AML-193 (cell line): ENCODE measurements at regions not wholly inside any gene's neighbourhood (a gene's known extent, or its start where the extent isn't known, plus 50 kb on each side); places are given as distances from the start of the nearest gene placed in this dataset.

Experiments
- DNase-seq, 2 experiments: peaks; one replicate each; lab custom pipeline; 2025; lab: John Stamatoyannopoulos, UW

DNA sequence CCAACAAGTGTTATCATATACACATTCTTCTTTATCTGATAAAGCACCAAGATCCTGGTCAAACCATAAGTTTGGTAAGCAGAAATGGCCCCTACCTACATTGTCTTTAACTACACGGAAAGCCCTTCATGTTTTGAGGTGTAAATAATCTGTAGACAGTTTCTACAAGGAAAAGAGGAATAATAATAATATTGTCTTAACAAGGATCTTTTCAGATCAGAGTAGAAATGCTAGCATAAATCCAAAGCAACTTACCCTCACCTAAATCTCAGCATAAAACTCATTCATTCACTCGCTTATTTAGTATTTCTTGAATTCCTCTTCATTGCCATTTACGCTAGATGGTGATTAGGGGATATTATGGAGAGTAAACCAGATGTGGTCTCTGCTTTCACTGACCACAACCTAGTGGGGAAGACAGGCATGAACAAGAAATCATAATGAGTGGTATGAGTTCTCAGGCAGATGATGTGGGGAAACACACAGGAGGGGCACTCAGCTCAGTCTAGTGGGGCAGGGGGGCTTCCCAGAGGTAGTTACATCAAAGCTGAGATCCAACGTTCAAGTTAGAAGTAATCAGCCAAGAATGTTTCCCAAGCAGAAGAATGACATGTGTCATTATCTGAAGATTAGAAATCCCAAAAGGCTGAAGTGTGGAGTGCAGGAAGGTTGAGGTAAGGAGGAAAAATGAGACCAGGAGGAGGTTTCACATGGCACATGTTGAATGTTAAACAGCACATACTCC lies 65.4 kb upstream of the ZC3H12C start:
- no peak for DNase-seq

DNA sequence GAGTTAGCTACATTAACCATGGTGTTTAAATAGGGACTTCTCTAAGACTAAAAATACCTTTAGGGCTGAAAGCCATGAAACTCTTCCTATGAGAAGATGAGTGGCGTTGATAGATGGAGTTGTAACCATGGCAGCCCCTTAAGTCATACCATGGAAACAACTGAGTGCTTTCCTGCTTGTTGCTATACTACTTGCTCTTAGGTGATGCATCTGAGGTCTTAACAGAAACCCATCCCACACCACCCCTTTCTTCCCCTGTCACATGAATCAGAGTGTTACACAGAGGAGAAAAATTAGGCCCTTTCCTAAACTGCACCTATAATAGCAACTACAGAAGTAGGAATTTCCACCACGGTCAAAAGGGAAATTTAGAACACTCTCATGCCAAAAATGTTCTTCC lies 64.3 kb upstream of the ZC3H12C start:
- DNase-seq, result no peak

GRCh38 chr11:110029714-110030113 lies 63.5 kb upstream of the ZC3H12C start:
- DNase-seq, result no peak

DNA sequence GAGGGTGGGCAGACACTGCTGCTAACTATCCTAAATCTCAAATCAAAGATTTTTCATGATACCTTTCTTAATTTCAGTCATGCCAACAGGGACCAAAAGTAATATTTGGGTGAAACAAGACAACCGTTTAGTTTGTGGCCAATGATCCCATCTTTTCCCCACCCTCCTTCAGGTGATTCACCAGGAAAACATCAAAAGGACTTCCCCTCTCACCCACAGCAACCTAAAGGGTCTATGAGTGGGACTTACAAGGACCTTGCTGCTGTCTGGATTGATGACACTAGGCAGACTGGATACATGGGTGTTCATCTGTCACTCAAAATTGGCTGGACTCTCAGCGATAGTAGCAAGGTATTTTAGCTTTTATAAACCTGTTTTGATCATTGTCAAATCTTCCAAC lies 62.0 kb upstream of the ZC3H12C start:
- DNase-seq, result no peak

- DNase-seq, result no peak
Observed at GRCh38 chr11:110032259-110032658, 60.9 kb upstream of the ZC3H12C start.

GRCh38 chr11:110032957-110033570 lies 60.1 kb upstream of the ZC3H12C start:
- no peak for DNase-seq

DNA sequence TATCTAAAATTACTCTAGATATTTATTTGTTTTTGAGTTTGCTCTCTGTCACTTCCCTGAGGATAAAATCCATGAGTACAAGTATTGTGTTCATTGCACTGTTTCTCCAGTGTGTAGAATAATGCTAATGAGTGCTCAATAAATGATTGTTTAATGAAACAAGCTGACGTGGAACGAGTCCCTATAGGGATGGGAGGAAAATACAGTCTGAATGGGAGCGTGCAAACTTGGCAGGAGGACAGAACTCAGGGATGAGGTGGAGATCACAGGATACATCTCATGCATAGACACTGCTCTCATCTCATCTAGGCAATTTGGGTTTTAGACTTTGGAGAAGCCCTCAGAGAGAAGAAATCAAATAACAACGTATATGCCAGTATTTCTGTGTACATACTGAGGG lies 58.4 kb upstream of the ZC3H12C start:
- no peak for DNase-seq

GRCh38 chr11:110035357-110035756 lies 57.8 kb upstream of the ZC3H12C start:
- no peak for DNase-seq

- DNase-seq, result no peak
Observed at GRCh38 chr11:110038201-110038600, 55.0 kb upstream of the ZC3H12C start.
